Rectal smooth muscle tissue (tissue), 1 donor: ENCODE measurements at regions not wholly inside any gene's neighbourhood (a gene's known extent, or its start where the extent isn't known, plus 50 kb on each side); places are given as distances from the start of the nearest gene placed in this dataset.

Experiments used
- H3K27ac ChIP-seq: one replicate; pipeline ENCODE4 v1.7.0; 2013; ENCODE audit warnings: low read depth, low read length, inconsistent platforms
- H3K27me3 ChIP-seq: one replicate; pipeline ENCODE4 v1.7.0; 2013; ENCODE audit warnings: low read length; ENCODE audit not compliant: control insufficient read depth, insufficient read depth
- H3K36me3 ChIP-seq: one replicate; pipeline ENCODE4 v1.7.0; 2013; ENCODE audit warnings: low read length; ENCODE audit not compliant: control insufficient read depth, insufficient read depth
- H3K4me1 ChIP-seq: one replicate; pipeline ENCODE4 v1.7.0; 2013; ENCODE audit warnings: low read length; ENCODE audit not compliant: control insufficient read depth, insufficient read depth
- H3K4me3 ChIP-seq: one replicate; pipeline ENCODE4 v1.7.0; 2013; ENCODE audit warnings: low read length
- H3K9ac ChIP-seq: one replicate; pipeline ENCODE4 v1.7.0; 2013; ENCODE audit warnings: low read length

DNA sequence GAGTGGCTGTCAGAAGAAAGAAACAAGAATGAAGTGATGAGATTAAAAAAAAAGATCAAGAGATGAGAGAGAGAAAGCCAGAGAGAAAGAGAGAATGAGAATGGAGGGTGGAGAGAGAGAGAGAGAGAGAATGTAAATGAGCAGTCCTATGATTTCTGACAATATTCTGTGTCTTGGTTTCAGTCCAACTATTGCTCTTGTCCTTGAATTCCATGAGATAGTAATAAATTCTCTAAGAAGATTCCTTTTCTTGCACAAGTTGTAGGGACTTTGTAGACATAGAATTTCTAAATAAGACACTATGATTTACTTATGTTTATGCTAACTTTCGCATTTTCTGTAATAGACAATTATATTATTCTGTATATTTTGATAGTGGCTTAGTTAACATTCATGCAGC lies 149.6 kb upstream of the CTSO start:
- Histone ChIP-seq H3K4me3 (no peak overlapping the region), H3K4me1 (no peaks in the 10 kb centered on the region), H3K27me3 (no peaks in the 10 kb centered on the region), H3K27ac (no peak overlapping the region), H3K9ac (no peak overlapping the region), H3K36me3 (no peaks in the 10 kb centered on the region)

GRCh38 chr4:156102411-156102810 lies 148.7 kb upstream of the CTSO start:
- Histone ChIP-seq H3K4me3 (no peak overlapping the region), H3K27ac (no peak overlapping the region), H3K4me1 (no peaks in the 10 kb centered on the region), H3K9ac (no peak overlapping the region), H3K36me3 (no peaks in the 10 kb centered on the region), H3K27me3 (no peaks in the 10 kb centered on the region)

DNA sequence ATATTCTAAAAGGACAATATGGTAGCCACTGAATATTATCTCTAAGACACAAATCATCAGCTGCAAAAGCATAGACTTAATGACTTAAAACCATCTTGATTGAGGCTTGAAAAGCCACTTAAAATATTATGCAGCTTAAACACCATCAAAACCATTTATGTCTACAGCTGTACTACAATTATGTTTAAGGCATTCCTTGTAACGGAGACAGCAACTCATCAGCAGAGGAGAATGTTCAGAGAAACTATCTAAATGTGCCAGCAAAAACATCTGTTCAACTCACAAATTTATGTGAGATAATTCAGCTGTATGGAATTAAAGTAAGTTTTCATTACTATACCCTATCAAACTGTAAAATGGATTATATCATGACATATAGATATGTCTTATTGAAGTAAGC lies 147.9 kb upstream of the CTSO start:
- H3K4me3 ChIP-seq: no peak overlapping the region
- no peaks in the 10 kb centered on the region for H3K36me3 ChIP-seq
- no peaks in the 10 kb centered on the region for H3K27me3 ChIP-seq
- H3K4me1 ChIP-seq: no peaks in the 10 kb centered on the region
- H3K9ac ChIP-seq: no peak overlapping the region
- H3K27ac ChIP-seq: no peak overlapping the region

GRCh38 chr4:156100651-156101050 lies 147.0 kb upstream of the CTSO start:
- Histone ChIP-seq H3K36me3 (no peaks in the 10 kb centered on the region), H3K27me3 (no peaks in the 10 kb centered on the region), H3K9ac (no peak overlapping the region), H3K27ac (no peak overlapping the region), H3K4me3 (no peak overlapping the region), H3K4me1 (no peaks in the 10 kb centered on the region)

DNA sequence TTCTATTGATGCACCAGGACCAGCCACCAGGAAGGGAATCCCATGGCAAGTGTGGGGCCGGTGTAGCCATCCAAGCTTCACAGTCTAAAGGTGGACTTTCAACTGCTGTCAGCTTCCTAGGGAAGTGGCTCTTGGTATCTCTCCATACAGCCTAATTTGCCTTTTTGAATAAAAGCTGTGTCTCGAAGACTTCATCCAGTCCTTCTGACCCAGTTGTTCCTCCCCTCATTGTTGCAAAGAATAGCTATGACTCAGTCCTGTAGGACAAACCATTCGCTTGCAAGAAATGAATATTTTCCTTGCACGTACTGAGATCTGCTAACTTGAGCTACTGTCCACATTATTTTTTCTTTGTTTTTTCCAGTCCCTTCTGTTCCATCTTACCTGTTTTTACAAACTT lies 145.1 kb upstream of the CTSO start:
- Histone ChIP-seq H3K4me3 (no peak overlapping the region), H3K4me1 (no peaks in the 10 kb centered on the region), H3K9ac (no peak overlapping the region), H3K27me3 (no peaks in the 10 kb centered on the region), H3K27ac (no peak overlapping the region), H3K36me3 (no peaks in the 10 kb centered on the region)

DNA sequence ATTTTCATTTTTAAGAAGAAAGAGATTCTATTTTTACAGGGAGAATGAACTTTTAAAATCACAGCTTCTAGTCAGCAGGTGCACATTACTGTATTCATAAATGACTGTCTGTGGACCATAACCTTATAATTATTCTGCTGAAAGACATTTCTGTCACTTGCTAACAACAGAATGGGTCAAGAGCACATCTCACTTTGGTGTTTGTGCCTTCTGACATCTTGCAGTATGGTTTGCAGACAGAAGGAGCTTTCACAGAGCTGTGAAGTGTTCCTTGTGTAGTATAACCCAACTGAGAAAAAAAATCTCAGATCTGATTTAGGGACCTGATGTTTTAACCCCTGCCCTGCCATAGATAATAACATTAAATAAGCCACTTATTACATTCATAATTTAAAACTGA lies 131.4 kb upstream of the CTSO start:
- Histone ChIP-seq H3K27me3 (no peaks in the 10 kb centered on the region), H3K4me1 (no peaks in the 10 kb centered on the region), H3K9ac (no peak overlapping the region), H3K36me3 (no peaks in the 10 kb centered on the region), H3K27ac (no peak overlapping the region), H3K4me3 (no peak overlapping the region)

DNA sequence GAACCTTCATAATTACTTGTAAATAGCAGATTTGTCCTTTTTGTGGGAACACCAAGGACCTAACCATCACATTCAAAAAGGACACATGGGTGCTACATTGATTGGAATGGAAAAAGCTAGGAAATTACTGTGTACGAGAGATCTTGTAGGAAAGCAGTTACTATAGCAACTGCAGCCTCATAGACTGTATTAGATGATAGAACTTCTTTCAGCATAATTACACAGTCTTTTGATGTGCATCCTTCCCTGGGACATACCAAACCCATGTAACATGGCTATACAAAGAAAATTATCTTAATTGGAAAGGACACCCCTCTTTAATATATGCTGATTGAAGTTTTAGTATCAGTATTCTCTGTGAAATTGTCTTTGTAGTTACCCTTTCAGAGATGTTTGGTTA lies 130.7 kb upstream of the CTSO start:
- no peaks in the 10 kb centered on the region for H3K4me1 ChIP-seq
- no peak overlapping the region for H3K4me3 ChIP-seq
- no peaks in the 10 kb centered on the region for H3K36me3 ChIP-seq
- H3K9ac ChIP-seq: no peak overlapping the region
- no peak overlapping the region for H3K27ac ChIP-seq
- no peaks in the 10 kb centered on the region for H3K27me3 ChIP-seq

GRCh38 chr4:156073976-156074375 lies 120.3 kb upstream of the CTSO start:
- H3K4me3 ChIP-seq: no peak overlapping the region
- H3K27ac ChIP-seq: no peak overlapping the region
- H3K4me1 ChIP-seq: no peaks in the 10 kb centered on the region
- H3K36me3 ChIP-seq: no peaks in the 10 kb centered on the region
- no peaks in the 10 kb centered on the region for H3K27me3 ChIP-seq
- no peak overlapping the region for H3K9ac ChIP-seq

DNA sequence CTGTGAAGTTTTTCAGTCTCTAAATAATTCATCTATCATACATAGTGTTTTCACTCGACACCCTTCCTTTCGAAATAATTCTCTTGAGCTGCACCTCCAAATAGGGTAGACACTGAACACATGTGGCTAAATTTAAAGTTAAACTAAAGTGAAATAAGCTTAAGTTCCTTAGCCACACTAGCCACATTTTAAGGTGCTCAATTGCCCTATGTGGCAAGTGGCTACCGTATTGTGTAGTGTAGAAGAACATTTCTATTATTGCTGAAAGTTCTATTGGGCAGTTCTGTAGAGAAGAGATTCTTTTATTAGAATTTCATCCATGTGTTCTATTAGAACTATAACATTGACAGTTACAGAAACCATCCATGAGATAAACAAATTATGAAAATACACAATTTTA lies 107.0 kb upstream of the CTSO start:
- H3K27ac ChIP-seq: no peak overlapping the region
- H3K27me3 ChIP-seq: no peaks in the 10 kb centered on the region
- H3K9ac ChIP-seq: no peak overlapping the region
- H3K4me1 ChIP-seq: no peaks in the 10 kb centered on the region
- H3K36me3 ChIP-seq: no peaks in the 10 kb centered on the region
- H3K4me3 ChIP-seq: no peak overlapping the region

DNA sequence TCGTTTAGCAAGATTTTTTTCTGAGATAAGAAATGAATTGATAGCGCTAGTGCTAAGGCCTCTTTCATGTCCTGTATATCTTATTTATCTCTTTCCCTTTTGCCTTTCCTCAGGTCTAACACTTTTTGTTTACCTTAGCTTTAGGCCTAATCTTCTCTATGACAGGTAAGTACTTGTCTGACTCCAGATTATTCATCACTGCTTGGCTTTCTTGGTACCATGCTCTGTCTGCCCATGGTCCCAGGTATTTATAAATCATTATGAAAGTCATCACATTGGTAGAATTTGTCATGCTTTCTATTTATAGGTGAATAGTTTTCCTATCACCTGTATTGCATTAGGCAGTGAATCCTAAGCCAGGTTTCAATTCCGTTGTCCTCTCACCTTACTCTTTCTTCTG lies 99.5 kb upstream of the CTSO start:
- Histone ChIP-seq H3K36me3 (no peaks in the 10 kb centered on the region), H3K9ac (no peak overlapping the region), H3K4me3 (no peak overlapping the region), H3K27me3 (no peaks in the 10 kb centered on the region), H3K4me1 (no peaks in the 10 kb centered on the region), H3K27ac (no peak overlapping the region)

- Histone ChIP-seq H3K4me3 (no peak overlapping the region), H3K9ac (no peak overlapping the region), H3K4me1 (no peaks in the 10 kb centered on the region), H3K27ac (no peak overlapping the region), H3K36me3 (no peaks in the 10 kb centered on the region), H3K27me3 (no peaks in the 10 kb centered on the region)
Observed at GRCh38 chr4:156052116-156052515, 98.5 kb upstream of the CTSO start.

- H3K27ac ChIP-seq: no peak overlapping the region
- no peak overlapping the region for H3K9ac ChIP-seq
- no peaks in the 10 kb centered on the region for H3K4me1 ChIP-seq
- no peaks in the 10 kb centered on the region for H3K36me3 ChIP-seq
- H3K27me3 ChIP-seq: no peaks in the 10 kb centered on the region
- H3K4me3 ChIP-seq: no peak overlapping the region
Observed at GRCh38 chr4:156038772-156039171, 85.1 kb upstream of the CTSO start.

GRCh38 chr4:156036496-156036895 lies 82.8 kb upstream of the CTSO start:
- H3K4me1 ChIP-seq: no peaks in the 10 kb centered on the region
- H3K9ac ChIP-seq: no peak overlapping the region
- no peaks in the 10 kb centered on the region for H3K36me3 ChIP-seq
- H3K27me3 ChIP-seq: no peaks in the 10 kb centered on the region
- no peak overlapping the region for H3K27ac ChIP-seq
- H3K4me3 ChIP-seq: no peak overlapping the region

GRCh38 chr4:156029691-156030090 lies 76.0 kb upstream of the CTSO start:
- Histone ChIP-seq H3K36me3 (no peaks in the 10 kb centered on the region), H3K4me3 (no peak overlapping the region), H3K27ac (no peak overlapping the region), H3K9ac (no peak overlapping the region), H3K4me1 (no peaks in the 10 kb centered on the region), H3K27me3 (no peaks in the 10 kb centered on the region)
